Fibroblast of lung (primary cell): ENCODE measurements at regions not wholly inside any gene's neighbourhood (a gene's known extent, or its start where the extent isn't known, plus 50 kb on each side); places are given as distances from the start of the nearest gene placed in this dataset.
"Not testable (repeated sequence)": the region's sequence is repeated elsewhere in the genome, so short reads cannot be mapped to it uniquely, and the experiment has no call there.

Experiments
- EZH2 ChIP-seq: IDR thresholded peaks from 2 replicates; pipeline ENCODE4 v1.5.1; 2012; ENCODE audit warnings: low read length, control low read depth, mild to moderate bottlenecking; ENCODE audit errors: missing control alignments
- TF ChIP-seq, protein P1 (sequence below), 2 donors: IDR thresholded peaks in 1 of 2; conservative IDR thresholded peaks in 1 of 2; 1 replicate in 1 of 2; 2 replicates in 1 of 2; pipeline ENCODE4 v1.5.1; 2011 to 2012; ENCODE audit warnings: low read length in 2 of 2, control low read depth in 1 of 2, inconsistent platforms in 1 of 2, low read depth in 1 of 2, mild to moderate bottlenecking in 1 of 2

DNA sequence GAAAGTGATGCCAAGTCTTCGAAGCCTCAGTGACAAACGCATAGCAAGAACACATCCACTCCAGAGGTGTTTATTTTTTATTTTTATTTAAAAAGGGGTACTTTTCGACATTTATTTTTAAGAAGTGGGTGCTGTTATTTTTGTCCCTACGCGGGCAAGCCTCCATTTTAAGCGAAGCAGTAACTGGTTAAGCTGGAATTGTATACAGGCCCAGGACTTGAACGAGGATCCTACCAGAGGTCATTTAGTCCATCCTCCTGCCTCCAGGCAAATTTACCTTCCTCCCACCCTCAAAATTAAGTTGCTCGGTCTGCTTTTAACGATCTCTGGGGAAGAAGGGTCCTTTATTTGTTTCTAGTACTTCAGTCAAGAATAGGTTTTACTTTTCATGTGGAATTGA, 130.6 kb upstream of the PLEKHM1 start:
- TF ChIP-seq, protein P1, sequence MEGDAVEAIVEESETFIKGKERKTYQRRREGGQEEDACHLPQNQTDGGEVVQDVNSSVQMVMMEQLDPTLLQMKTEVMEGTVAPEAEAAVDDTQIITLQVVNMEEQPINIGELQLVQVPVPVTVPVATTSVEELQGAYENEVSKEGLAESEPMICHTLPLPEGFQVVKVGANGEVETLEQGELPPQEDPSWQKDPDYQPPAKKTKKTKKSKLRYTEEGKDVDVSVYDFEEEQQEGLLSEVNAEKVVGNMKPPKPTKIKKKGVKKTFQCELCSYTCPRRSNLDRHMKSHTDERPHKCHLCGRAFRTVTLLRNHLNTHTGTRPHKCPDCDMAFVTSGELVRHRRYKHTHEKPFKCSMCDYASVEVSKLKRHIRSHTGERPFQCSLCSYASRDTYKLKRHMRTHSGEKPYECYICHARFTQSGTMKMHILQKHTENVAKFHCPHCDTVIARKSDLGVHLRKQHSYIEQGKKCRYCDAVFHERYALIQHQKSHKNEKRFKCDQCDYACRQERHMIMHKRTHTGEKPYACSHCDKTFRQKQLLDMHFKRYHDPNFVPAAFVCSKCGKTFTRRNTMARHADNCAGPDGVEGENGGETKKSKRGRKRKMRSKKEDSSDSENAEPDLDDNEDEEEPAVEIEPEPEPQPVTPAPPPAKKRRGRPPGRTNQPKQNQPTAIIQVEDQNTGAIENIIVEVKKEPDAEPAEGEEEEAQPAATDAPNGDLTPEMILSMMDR (conservative IDR thresholded peaks at IDR 0.05 in 1 of 2, IDR thresholded peaks at IDR 0.05 in 1 of 2; ENCODE audit: low read depth in 1 of 2, low read length in 2 of 2): not testable (repeated sequence)
- TF ChIP-seq EZH2: not testable (repeated sequence)
